GM12865 (cell line): ENCODE measurements at regions not wholly inside any gene's neighbourhood (a gene's known extent, or its start where the extent isn't known, plus 50 kb on each side); places are given as distances from the start of the nearest gene placed in this dataset.

ENCODE experiments used
- DNase-seq: peaks from one replicate; pipeline ENCODE4 v3.0.0; 2010; ENCODE audit warnings: low read depth
- H3K4me3 ChIP-seq: 2 replicates; pipeline ENCODE4 v1.5.1; 2011; ENCODE audit warnings: mild to moderate bottlenecking, low read depth, low read length, control low read depth
- TF ChIP-seq, protein P1 (sequence below): IDR thresholded peaks from 2 replicates; pipeline ENCODE4 v1.5.1; 2011; ENCODE audit warnings: low read length, control low read depth, low read depth, inconsistent platforms; ENCODE audit not compliant: insufficient read depth; ENCODE audit errors: missing control alignments

DNA sequence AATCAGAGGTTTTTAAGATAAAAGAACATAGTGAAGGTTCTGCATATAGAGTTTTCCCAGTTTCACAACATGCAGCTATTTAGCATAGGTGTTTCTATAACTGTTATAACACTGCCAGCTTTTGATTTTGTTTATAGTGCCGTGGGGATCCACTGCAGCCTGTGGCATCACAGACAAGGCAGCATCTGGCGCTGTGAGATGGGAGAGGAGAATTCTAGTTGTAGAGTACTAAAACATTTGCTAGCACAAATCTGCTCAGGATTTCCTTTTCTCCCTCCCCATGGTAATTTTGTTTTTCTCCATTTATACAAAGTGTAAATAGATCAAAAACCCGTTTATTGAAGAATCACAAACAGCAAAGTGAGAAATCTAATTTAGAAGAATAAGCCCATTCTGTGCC is 482.8 kb upstream of the NCAM2 start:
- H3K4me3 ChIP-seq, result no peak overlapping the region

DNA sequence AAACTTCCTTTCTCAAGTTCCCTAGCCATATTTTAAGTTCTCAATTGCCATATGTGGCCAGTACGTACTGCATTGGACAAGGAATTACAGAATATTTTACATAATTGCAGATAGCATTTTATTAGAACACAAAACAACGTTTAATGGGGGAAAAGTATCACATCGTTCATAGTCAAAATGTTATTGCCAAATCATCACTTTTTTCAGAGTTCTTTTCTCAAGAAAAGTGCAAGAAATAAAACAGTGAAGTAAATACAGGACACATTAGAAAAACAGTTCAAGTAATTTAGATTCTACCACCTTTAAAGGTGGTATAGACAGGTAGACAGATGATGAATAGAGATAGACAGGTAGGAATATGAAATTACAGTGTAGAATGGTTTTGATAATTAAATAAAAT is 479.1 kb upstream of the NCAM2 start:
- H3K4me3 ChIP-seq, result no peak overlapping the region
- TF ChIP-seq, protein P1, sequence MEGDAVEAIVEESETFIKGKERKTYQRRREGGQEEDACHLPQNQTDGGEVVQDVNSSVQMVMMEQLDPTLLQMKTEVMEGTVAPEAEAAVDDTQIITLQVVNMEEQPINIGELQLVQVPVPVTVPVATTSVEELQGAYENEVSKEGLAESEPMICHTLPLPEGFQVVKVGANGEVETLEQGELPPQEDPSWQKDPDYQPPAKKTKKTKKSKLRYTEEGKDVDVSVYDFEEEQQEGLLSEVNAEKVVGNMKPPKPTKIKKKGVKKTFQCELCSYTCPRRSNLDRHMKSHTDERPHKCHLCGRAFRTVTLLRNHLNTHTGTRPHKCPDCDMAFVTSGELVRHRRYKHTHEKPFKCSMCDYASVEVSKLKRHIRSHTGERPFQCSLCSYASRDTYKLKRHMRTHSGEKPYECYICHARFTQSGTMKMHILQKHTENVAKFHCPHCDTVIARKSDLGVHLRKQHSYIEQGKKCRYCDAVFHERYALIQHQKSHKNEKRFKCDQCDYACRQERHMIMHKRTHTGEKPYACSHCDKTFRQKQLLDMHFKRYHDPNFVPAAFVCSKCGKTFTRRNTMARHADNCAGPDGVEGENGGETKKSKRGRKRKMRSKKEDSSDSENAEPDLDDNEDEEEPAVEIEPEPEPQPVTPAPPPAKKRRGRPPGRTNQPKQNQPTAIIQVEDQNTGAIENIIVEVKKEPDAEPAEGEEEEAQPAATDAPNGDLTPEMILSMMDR, result no peak
- DNase-seq, result no peak

More for the DNA sequence above, 482.8 kb upstream of the NCAM2 start:
- TF ChIP-seq, protein P1, result no peak
- no peak for DNase-seq

DNA sequence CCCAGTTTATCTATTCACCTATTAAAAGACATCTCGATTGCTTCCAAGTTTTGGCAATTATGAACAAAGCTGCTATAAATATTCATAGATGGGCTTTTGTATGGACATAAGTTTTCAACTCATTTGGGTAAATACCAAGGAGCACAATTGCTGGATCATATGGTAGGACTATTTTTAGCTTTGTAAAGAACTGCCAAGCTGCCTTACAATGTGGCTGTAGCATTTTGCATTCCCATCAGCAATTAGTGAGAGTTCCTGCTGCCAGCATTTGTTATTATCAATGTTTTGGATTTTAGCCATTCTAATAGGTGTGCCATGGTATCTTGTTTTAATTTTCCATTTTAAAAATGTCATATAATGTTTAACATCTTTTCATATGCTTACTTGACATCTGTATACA is 475.6 kb upstream of the NCAM2 start:
- H3K4me3 ChIP-seq, result no peak overlapping the region
- TF ChIP-seq, protein P1, result no peak
- DNase-seq, result no peak

DNA sequence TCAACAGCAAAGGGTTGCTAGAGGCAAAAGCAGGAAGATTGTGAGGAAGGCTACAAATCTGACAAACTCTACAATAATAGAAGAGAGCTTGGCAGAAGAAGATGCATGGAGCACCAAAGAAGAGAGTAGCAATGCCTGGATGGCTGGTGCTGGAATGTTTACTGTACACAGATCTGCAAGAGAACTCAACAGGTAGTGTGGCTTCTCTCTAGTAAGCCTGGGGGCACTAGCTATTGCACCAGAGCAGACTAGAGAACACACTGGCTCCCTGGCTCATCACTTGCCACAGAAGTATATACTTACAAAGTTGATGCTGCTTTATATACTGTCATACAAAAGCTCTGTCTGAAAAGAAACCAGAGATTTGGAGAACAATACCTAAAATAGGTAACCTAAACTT is 475.0 kb upstream of the NCAM2 start:
- no peak for DNase-seq
- TF ChIP-seq, protein P1, result no peak
- H3K4me3 ChIP-seq, result no peak overlapping the region

DNA sequence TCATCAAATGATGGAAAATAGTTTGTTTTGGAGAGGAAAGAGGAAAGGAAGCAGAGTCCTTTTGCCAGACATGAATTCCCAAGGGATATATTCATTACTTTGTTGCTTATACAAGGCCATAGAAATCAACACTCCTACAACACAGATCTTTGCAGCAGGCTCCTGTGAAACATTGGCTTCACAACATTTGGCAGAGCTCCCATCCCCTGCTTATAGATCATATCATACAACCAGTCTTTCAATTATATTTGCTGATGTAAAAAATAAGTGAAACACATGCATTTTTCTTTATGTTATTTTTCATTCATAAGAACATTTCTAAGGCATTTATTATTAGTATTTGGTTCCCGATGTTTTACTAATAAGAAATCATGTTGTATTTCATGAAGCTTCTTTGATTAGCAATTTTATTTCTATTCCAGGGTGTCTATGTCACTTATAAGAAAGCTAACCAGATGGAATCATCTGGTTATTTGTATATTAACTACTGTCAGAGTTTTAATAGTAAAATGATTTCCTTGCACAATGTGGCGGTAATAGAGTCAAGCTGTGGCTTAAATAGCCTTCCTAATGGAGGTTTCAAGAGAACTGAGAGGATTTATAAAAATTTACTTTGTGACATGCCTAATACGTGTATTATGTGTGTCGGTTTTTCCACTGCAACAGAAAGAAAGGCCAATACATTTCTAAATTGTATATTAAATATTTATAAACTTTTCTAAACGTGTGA is 470.3 kb upstream of the NCAM2 start:
- TF ChIP-seq, protein P1, result no peak
- H3K4me3 ChIP-seq, result no peak overlapping the region
- no peak for DNase-seq

DNA sequence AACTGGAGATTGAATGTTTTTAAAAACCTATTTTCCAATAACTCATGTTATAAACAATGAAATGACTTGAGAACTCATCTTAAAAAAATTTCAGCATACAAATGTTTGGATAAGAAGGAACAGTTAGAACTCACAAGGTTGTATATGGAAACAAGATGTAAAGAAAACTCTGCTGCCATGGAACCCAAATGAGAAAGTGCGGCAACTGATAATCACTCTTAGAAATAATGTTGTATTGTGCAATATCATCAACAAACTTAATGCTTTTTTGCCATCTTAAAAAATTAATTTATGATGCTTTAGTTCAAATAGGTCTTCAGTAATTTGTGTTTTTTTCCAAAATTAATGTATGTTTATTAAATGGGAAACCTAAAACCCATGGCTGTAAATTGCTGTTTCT is 461.1 kb upstream of the NCAM2 start:
- TF ChIP-seq, protein P1, result no peak
- H3K4me3 ChIP-seq, result no peak overlapping the region
- no peak for DNase-seq
